ENCODE measurements at regions not wholly inside any gene's neighbourhood (a gene's known extent, or its start where the extent isn't known, plus 50 kb on each side); places are given as distances from the start of the nearest gene placed in this dataset.
"Not testable (repeated sequence)": the region's sequence is repeated elsewhere in the genome, so short reads cannot be mapped to it uniquely, and the experiment has no call there.

- no peak for FAIRE-seq
Measured at GRCh38 chr3:165513715-165514701, 317.8 kb upstream of the SLITRK3 start.

GRCh38 chr3:165507576-165507975 is 311.4 kb upstream of the SLITRK3 start:
- no peak for FAIRE-seq

DNA sequence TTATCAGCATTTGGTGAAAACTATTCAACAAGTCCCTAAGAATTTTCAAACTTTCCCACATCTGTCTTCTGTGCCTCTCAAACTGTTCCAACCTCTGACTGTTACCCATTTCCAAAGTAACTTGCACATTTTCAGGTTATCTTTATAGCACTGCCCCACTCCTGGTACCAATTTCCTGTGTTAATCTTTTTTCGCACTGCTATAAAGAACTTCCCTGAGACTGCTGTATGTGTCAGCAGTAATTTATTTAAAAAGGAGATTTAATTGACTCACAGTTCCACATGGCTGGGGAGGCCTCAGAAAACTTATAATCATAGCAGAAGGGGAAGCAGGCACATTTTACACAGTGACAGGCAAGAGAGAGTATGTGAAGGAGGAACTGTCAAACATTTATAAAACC is 310.9 kb upstream of the SLITRK3 start:
- no peak for FAIRE-seq

GRCh38 chr3:165505657-165506056 is 309.5 kb upstream of the SLITRK3 start:
- no peak for FAIRE-seq

DNA sequence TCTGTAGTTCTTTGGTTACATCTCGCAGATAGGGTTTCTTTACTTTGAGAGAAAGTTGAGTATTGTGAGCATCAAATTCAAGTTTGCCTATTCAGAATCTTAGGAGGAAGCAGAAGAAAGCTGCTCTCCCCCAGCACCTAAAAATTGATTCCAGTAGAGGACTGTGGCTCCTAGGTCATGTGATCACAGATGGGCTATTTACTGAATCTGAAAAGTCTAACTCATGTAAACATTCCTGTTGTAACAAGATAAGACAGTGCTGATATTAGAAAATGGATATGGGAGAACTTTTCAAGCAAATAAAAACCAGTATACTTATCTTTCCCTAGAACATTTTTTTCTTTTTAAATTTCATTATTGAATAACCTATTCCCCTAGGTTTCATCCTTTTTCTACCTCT is 308.4 kb upstream of the SLITRK3 start:
- no peak for FAIRE-seq

DNA sequence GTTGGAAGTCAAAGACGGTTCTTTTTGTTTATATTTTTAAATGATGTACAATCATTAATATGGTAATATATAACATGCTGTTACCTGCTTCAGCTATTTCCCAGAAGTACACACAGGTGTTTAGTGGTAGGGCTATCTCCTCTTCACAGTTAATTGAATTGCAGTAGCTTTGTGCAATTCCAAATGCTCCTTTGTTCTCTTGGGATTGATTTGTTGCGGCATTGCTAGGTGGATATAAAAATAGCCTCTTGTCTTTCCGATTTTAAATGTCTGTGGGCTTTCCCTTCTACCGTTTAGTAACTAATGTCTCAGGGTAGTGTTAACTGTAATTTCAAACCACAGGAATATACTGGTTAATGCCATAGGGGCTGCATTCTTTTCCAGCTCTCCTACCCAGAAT is 307.6 kb upstream of the SLITRK3 start:
- no peak for FAIRE-seq

DNA sequence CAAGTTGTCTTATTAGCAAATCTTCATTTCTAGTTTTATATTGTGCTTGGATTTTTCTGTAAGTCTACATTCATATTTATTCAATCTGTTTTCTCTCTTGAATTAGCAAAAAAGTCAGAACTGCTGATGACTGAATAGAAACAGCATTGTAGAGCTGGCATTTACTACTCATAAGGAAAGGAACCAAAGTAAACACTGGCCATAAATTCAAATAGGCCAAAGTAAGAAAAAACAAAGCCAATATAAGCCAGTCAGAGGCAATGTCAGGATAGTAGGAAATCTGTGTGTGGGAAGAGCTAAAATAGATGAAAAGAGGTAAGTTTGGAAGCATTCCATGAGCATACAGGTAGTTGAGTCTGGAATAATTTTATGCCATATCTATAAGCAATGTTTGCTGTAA is 307.2 kb upstream of the SLITRK3 start:
- FAIRE-seq, result no peak

DNA sequence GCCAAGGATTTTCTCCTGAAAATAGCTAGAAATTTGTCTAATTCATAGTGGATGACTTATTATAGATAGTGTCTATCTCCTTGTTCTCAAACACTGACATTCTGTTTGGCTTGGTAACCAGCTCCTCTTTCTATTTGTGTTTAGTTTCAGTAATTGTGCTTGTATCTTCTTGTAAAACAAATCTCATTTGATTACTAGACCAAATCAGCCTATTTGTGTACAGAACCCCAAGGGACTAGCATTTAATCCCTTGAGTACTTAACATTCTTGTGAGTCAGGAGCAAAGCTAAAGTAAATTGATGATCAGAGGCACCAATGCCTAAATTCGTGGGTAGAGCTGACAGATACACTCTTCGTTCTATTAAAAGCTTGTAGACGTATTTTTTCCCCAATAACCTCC is 306.5 kb upstream of the SLITRK3 start:
- no peak for FAIRE-seq

GRCh38 chr3:165498742-165499141 is 302.6 kb upstream of the SLITRK3 start:
- not testable (repeated sequence) for FAIRE-seq

GRCh38 chr3:165491487-165491886 is 295.3 kb upstream of the SLITRK3 start:
- FAIRE-seq, result no peak

DNA sequence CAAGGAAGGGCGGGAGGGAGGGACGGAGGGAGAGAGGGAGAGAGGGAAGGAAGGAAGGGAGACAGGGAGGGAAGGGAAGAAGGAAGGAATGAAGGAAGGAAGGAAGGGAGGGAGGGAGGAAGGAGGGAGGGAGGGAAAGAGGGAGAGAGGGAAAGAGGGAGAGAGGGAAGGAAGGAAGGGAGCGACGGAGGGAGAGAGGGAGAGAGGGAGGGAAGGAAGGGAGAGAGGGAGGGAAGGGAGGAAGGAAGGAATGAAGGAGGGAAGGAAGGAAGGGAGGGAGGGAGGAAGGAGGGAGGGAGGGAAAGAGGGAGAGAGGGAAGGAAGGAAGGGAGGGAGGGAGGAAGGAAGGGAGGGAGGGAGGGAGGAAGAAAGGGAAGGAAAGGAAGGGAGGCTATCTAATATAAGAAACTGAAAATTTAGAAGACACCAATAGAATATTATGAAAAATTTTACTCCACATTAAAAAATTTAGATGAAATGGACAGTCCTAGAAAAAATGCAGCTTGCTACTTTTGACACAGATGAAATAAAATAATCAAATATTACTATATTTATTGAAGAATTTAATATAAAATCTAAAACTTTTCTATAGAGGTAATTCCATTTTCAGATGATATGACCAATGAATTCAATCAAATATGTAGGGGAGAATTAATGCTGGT is 280.3 kb upstream of the SLITRK3 start:
- FAIRE-seq, result no peak

DNA sequence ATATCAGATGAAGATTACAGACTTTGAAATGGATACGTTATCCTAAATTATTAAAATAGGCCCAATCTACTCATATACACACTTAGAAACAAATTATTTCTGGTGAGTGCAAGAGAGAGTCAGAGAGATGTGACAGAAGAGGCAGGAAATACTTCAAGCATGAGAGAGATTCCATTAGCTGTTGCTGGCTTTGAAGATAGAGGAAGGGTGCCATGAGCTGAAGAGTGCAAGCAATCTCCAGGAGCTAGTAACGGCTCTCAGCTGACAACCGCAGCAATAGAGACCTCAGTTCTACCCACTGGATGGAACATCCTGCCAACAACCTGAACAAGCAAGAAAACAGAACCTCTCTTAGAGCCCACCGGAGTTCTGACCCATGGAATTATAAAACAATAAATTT is 270.7 kb upstream of the SLITRK3 start:
- no peak for FAIRE-seq

DNA sequence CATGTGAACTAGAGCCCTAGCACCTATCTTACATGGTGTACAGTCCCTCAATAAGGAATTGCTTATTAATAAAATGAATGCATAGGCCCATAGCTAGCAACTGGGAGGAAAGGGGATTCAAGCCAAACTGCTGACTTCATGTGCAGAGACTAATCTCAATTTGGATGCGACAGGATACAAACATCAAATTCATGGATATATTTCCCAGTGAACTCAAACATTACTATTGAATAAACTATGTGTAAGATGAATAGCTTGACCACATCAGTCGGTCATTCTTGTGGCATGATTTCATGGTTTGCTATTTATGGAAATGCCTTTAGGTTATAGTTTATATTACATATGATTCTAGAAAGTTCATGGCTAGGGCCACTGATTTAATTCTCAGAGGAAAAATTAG is 268.6 kb upstream of the SLITRK3 start:
- no peak for FAIRE-seq

DNA sequence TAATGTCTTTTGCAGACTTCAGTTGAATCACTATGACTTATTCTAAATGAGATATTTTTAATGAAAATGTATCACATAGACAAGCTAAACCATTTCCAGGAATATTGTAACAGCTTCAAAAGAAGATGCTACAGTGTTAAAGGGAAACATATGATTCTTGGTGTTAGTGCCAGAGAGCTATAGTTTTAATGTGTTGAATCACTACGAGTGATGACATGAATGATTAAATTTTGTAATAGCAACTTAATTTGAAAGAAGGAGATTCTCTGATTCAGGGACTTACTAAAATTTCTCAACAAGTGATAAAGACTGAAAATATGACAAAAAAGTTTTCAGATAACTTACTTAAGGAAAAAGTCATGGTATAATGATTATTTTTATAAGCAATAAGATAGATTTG is 267.3 kb upstream of the SLITRK3 start:
- no peak for FAIRE-seq

GRCh38 chr3:165462636-165463334 is 266.6 kb upstream of the SLITRK3 start:
- no peak for FAIRE-seq

GRCh38 chr3:165459924-165460835 is 264.0 kb upstream of the SLITRK3 start:
- FAIRE-seq, result no peak

DNA sequence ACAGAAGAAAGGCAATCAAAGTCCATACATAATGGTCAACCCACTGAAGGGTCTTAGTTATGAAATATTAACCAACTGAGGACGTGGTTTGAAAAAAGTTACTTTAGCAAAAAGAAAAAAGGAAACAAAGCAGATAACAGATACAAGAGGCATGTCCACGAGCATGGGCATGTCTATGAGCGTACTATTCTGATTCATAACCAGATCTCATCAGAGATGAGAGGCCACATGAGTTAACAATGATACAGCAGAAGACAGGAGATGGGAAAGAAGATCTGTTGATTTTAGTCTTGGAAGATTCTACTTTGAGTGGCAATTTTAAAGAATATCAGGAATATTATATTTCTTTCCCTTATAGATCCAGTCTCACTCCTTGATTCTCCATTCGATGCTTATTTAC is 262.9 kb upstream of the SLITRK3 start:
- FAIRE-seq, result no peak

DNA sequence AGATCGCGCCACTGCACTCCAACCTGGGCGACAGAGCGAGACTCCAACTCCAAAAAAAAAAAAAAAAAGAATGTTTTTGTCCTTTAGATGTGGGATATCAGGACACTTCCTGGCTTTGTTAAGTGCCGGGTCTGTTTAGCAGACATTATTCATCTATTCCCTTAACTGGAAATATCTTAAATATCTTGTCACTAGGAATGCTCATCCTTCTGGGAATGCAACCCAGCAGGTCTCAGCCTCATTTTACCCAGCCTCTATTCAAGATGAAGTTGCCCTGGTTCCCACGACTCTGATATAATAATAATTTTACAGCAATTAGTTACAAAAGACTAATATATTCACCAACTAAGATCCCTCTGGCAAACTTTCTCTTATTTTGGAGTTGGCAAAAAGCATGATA is 260.9 kb upstream of the SLITRK3 start:
- no peak for FAIRE-seq

- FAIRE-seq, result no peak
Measured at GRCh38 chr3:165455793-165456192, 259.6 kb upstream of the SLITRK3 start.

DNA sequence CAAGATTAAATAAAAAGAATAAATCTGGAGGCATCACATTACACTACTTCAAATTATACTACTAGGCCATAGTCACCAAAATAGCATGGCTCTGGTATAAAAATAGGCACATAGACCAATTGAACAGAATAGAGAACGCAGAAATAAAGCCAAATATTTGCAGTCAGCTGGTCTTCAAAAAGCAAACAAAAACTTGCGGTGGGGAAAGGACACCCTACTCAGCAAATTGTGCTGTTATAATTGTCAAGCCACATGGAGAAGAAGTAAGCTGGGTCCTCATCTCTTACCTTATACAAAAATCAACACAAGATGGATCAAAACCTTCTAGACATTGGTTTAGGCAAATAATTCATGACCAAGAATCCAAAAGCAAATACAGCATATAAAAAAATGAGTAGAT is 259.2 kb upstream of the SLITRK3 start:
- no peak for FAIRE-seq

- FAIRE-seq, result no peak
Measured at GRCh38 chr3:165451371-165452070, 255.3 kb upstream of the SLITRK3 start.

DNA sequence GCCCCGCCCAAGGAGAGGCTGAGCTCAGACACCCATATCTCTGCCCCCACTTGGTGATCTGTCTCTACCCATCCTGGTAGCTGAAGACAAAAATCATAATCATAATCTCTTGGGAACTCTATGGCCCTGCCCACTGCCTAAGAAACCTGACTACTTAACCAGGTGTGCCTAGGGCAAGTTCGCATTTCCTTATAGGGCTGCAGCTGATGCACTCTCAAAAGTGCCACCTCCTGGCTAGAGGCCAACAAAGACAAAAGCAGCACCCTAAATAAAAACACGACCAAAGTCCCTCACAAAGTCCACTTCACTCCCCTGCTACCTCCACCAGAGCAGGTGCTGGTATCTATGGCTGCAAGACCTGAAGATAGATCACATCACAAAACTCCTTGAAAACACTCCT is 250.4 kb upstream of the SLITRK3 start:
- FAIRE-seq, result no peak
